ENCODE measurements at regions not wholly inside any gene's neighbourhood (a gene's known extent, or its start where the extent isn't known, plus 50 kb on each side); places are given as distances from the start of the nearest gene placed in this dataset.
"Not testable (repeated sequence)": the region's sequence is repeated elsewhere in the genome, so short reads cannot be mapped to it uniquely, and the experiment has no call there.

GRCh38 chrY:16330032-16330758 is 1549.8 kb downstream of the CDY2B start:
- not testable (repeated sequence) for H3K4me3 ChIP-seq (replicated peaks in 1 of 2; ENCODE audit: low read depth in 2 of 2, low read length in 2 of 2); DNase-seq (ENCODE audit: low read depth in 2 of 2)

DNA sequence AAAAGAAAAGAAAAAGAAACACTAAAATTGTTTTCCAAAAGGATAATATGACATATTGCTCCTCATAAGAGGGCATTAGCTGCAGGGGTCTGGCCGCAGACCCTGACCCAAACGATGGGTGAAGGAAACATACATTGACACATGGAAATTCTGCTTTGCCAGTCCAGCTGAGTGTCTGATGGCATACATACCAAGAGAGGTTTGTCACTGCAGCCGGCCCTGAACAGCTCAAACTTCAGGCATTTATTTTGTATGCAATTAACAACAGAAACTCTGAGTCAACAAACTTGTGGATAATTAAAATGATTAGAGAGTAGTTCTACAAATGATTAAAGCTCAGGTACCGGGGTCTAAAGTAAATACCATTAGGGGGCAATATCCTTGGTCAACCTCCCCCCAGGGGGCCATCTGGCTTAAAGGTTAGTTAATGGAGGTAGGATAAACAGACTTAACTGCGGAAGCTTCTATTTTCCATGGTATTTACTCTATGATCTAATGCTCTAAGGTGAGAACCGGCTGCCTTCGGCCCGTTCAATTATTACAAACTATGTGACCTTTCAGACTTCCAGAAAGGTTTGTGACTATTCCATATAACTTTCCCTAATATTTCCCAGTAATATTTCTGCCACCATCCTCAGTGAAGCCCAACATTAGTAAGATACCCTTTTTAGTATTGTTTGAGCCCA is 1550.7 kb downstream of the CDY2B start:
- DNase-seq (ENCODE audit: low read depth in 2 of 2); H3K4me3 ChIP-seq (replicated peaks in 1 of 2; ENCODE audit: low read depth in 2 of 2, low read length in 2 of 2): not testable (repeated sequence)
